ENCODE measurements at regions not wholly inside any gene's neighbourhood (a gene's known extent, or its start where the extent isn't known, plus 50 kb on each side); places are given as distances from the start of the nearest gene placed in this dataset.

- no peak for FAIRE-seq
- no peak for DNase-seq (ENCODE audit: low read depth in 1 of 2, low spot score in 2 of 2)
- TF ChIP-seq TBP (IDR thresholded peaks at IDR 0.05; ENCODE audit: low read depth, low read length) (no peak), ATF2 (IDR thresholded peaks at IDR 0.05; ENCODE audit: low read length) (no peak), CBX8 (IDR thresholded peaks at IDR 0.05; ENCODE audit: borderline replicate concordance, low read depth, low read length) (no peak), CREB1 (IDR thresholded peaks at IDR 0.05) (no peak), ZNF274 (IDR thresholded peaks at IDR 0.05; ENCODE audit: borderline replicate concordance, extremely low read depth, low read length) (no peak), NANOG (IDR thresholded peaks at IDR 0.05; ENCODE audit: insufficient read depth, low read depth, low read length, poor library complexity, severe bottlenecking) (no peak), BACH1 (IDR thresholded peaks at IDR 0.05; ENCODE audit: low read length) (no peak), SIRT6 (IDR thresholded peaks at IDR 0.05; ENCODE audit: low read length) (no peak), RNF2 (IDR thresholded peaks at IDR 0.05; ENCODE audit: borderline replicate concordance, low read depth, low read length, missing control alignments, poor library complexity, severe bottlenecking) (no peak), KDM5A (IDR thresholded peaks at IDR 0.05; ENCODE audit: low read length) (no peak), GTF2F1 (IDR thresholded peaks at IDR 0.05; ENCODE audit: borderline replicate concordance, low read depth, low read length) (no peak), TEAD4 (IDR thresholded peaks at IDR 0.05; ENCODE audit: low read depth, low read length) (no peak), RXRA (IDR thresholded peaks at IDR 0.05; ENCODE audit: insufficient read depth, low read depth, low read length) (no peak), SUZ12 (IDR thresholded peaks at IDR 0.05; ENCODE audit: low read length) (no peak), HDAC2 (IDR thresholded peaks at IDR 0.05; ENCODE audit: borderline replicate concordance in 1 of 2, low read depth in 2 of 2, low read length in 2 of 2) (no peak)
Observed at GRCh38 chr3:103025880-103026279, 591.1 kb downstream of the ZPLD1 start.

More at GRCh38 chr3:103025880-103026279, 591.1 kb downstream of the ZPLD1 start:
- no peak overlapping the region for H3K4me2 ChIP-seq (ENCODE audit: insufficient read depth in 1 of 2, low read depth in 2 of 2, low read length in 2 of 2)
- H3K4ac ChIP-seq (replicated peaks; ENCODE audit: insufficient read length, low read depth, low read length) = no peak overlapping the region
- no peaks in the 10 kb centered on the region for H3K27me3 ChIP-seq (replicated peaks in 1 of 4; ENCODE audit: control insufficient read depth in 3 of 4, extremely low read depth in 1 of 4, insufficient read depth in 3 of 4, low read length in 3 of 4)
- no peaks in the 10 kb centered on the region for H3K23me2 ChIP-seq (ENCODE audit: low read depth, low read length)
- H2AK5ac ChIP-seq (ENCODE audit: low read depth, low read length) = no peak overlapping the region
- H3K4me1 ChIP-seq (replicated peaks in 1 of 4; ENCODE audit: control insufficient read depth in 3 of 4, insufficient read depth in 4 of 4, low read length in 3 of 4) = no peaks in the 10 kb centered on the region
- H4K91ac ChIP-seq (replicated peaks; ENCODE audit: insufficient read length, low read length) = no peak overlapping the region
- no peaks in the 10 kb centered on the region for H3K79me1 ChIP-seq (ENCODE audit: low read depth, low read length)
- no peak overlapping the region for H3K4me3 ChIP-seq (ENCODE audit: extremely low read depth in 1 of 4, insufficient read depth in 2 of 4, low read depth in 3 of 4, low read length in 4 of 4)
- no peak overlapping the region for H3K9ac ChIP-seq (replicated peaks in 1 of 4; ENCODE audit: extremely low read depth in 1 of 4, low read depth in 3 of 4, low read length in 3 of 4)
- no peak overlapping the region for H3K27ac ChIP-seq (ENCODE audit: low read depth, low read length)
- H2BK120ac ChIP-seq (replicated peaks; ENCODE audit: low read depth, low read length) = no peak overlapping the region
- no peaks in the 10 kb centered on the region for H3K36me3 ChIP-seq (ENCODE audit: control insufficient read depth in 2 of 4, insufficient read depth in 4 of 4, low read length in 3 of 4)
- no peak overlapping the region for H2AFZ ChIP-seq (ENCODE audit: low read length)
- no peak overlapping the region for H2BK15ac ChIP-seq (ENCODE audit: low read length)
- H3K9me3 ChIP-seq (ENCODE audit: insufficient read depth in 2 of 2, low read depth in 1 of 2, low read length in 1 of 2) = no peaks in the 10 kb centered on the region
- no peak overlapping the region for H4K5ac ChIP-seq (ENCODE audit: insufficient read length, low read depth, low read length)
- no peaks in the 10 kb centered on the region for H4K20me1 ChIP-seq (replicated peaks in 1 of 2; ENCODE audit: control insufficient read depth in 1 of 2, insufficient read depth in 2 of 2, low read length in 2 of 2)
- ChIA-PET CTCF (ENCODE audit: partially characterized antibody) (no interaction called here), POLR2A (ENCODE audit: partially characterized antibody) (no interaction called here)
- H3K23ac ChIP-seq (ENCODE audit: insufficient read length) = no peak overlapping the region
- no peak overlapping the region for H4K8ac ChIP-seq (ENCODE audit: extremely low read depth, insufficient read depth, low read length)
- H3K18ac ChIP-seq (ENCODE audit: extremely low read depth, low read length) = no peak overlapping the region
- no peaks in the 10 kb centered on the region for H3K79me2 ChIP-seq (ENCODE audit: control insufficient read depth in 1 of 2, insufficient read depth in 2 of 2, low read length in 2 of 2)
- H2BK5ac ChIP-seq (ENCODE audit: low read depth, low read length) = no peak overlapping the region
- no peak overlapping the region for H2BK12ac ChIP-seq (ENCODE audit: low read depth, low read length)
- H3K56ac ChIP-seq (replicated peaks; ENCODE audit: insufficient read length, low read depth, low read length) = no peak overlapping the region
- no peak overlapping the region for H2BK20ac ChIP-seq (ENCODE audit: low read length)
- H3K14ac ChIP-seq (ENCODE audit: insufficient read length) = no peak overlapping the region
